Small intestine (tissue), 7 donors: ENCODE measurements at regions not wholly inside any gene's neighbourhood (a gene's known extent, or its start where the extent isn't known, plus 50 kb on each side); places are given as distances from the start of the nearest gene placed in this dataset.

Source experiments
- DNase-seq, 2 donors: peaks; one replicate each; pipeline versions ENCODE4 v3.0.0 to v3.0.0-alpha.2; 2013
- FAIRE-seq: peaks from 2 replicates; lab custom pipeline; 2012; peaks lifted over from hg19 to GRCh38; lab: Jason Lieb, UNC
- H3K27ac ChIP-seq, 3 donors: one replicate each; pipeline ENCODE4 v1.5.1; 2013; ENCODE audit warnings: low read length in 2 of 3, mild to moderate bottlenecking in 2 of 3, control low read depth in 1 of 3, inconsistent platforms in 1 of 3, low read depth in 1 of 3, moderate library complexity in 1 of 3
- H3K27me3 ChIP-seq, 3 donors: one replicate each; pipeline ENCODE4 v1.6.1; 2013; ENCODE audit warnings: low read length in 3 of 3, inconsistent platforms in 1 of 3; ENCODE audit not compliant: control insufficient read depth in 3 of 3, insufficient read depth in 3 of 3
- H3K36me3 ChIP-seq, 3 donors: one replicate each; pipeline ENCODE4 v1.6.1; 2013; ENCODE audit warnings: low read length in 3 of 3, inconsistent platforms in 1 of 3, low read depth in 1 of 3, mild to moderate bottlenecking in 1 of 3, moderate library complexity in 1 of 3; ENCODE audit not compliant: control insufficient read depth in 3 of 3, insufficient read depth in 2 of 3
- H3K4me1 ChIP-seq, 3 donors: one replicate each; pipeline ENCODE4 v1.6.1; 2013; ENCODE audit warnings: low read length in 2 of 3, inconsistent platforms in 1 of 3, low read depth in 1 of 3, mild to moderate bottlenecking in 1 of 3, moderate library complexity in 1 of 3; ENCODE audit not compliant: control insufficient read depth in 3 of 3, insufficient read depth in 2 of 3
- H3K4me3 ChIP-seq, 3 donors: one replicate each; pipeline ENCODE4 v1.5.1; 2013; ENCODE audit warnings: low read length in 3 of 3, control low read depth in 1 of 3, inconsistent platforms in 1 of 3, low read depth in 1 of 3, mild to moderate bottlenecking in 1 of 3, moderate library complexity in 1 of 3
- H3K9me3 ChIP-seq, 2 donors: one replicate each; pipeline ENCODE4 v1.6.1; 2013; ENCODE audit warnings: low read depth in 1 of 2, low read length in 1 of 2; ENCODE audit not compliant: control insufficient read depth in 2 of 2, insufficient read depth in 1 of 2
- WGBS, 3 donors: extraction: QIAGEN DNeasy Blood & Tissue Kit; methylation state at CpG; one replicate each; pipeline ENCODE4 v1.1.7; 2013; 5-methylcytosine and 5-hydroxymethylcytosine counted together
- donor health status: healthy with polysubstance abuse.
- donor health status: control.
- donor health status: control.
- donor health status: Bipolar disorder and iron deficiency.
- donor health status: healthy.

DNA sequence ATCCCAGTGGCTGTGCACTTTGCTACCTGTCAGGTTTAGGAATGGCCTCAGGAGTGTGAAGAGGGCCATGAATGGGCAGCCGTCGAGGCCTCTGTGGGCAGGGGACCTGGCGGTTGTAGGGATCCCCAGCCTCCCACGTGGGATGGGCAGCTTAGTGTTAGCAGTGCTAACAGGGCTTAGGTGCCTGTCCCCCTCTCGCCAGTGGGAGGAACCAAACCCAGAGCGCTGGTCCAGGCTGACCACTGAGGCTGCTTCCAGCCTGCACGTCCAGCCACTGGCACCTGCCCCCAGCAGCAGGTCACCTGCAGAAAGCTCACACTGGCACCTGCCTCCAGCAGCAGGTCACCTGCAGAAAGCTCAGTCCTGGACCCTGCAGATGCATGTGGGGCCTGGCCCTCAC is 162.2 kb upstream of the CIBAR2 start:
- no peak for DNase-seq
- Histone ChIP-seq H3K4me3 (no peak overlapping the region), H3K27ac (no peak overlapping the region), H3K27me3 (no peaks in the 10 kb centered on the region), H3K36me3 (peaks cover 0 to 52% (median 0%) of the 10 kb centered on the region in 3 donors), H3K9me3 (no peaks in the 10 kb centered on the region), H3K4me1 (peaks cover 0 to 3% (median 0%) of the 10 kb centered on the region in 3 donors)
- FAIRE-seq = no peak
- 75 to 87% (median 79%) methylated on average over 6 to 7 of the region's 7 CpGs for WGBS, 3 donors

DNA sequence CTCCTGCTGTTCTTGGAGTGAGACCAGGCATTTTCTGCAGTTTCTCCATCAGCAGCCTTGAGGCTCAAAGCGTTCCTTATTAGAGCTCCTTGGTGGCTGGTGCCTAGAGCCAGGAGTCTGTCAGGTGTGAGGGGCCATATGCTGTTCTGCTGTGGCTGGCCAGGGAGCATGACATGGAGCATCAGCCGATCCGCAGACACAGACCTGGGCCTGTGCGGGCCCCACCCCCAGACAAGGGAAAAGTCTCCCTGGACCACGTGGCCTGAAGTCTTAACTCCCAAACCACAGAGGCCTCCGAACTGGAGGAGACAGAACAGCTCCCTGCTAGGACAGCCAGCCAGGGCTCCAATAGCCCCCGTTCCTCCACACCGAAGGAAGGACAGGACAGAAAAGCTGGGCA is 162.7 kb upstream of the CIBAR2 start:
- peaks cover 0 to 7% (median 0%) of the 10 kb centered on the region in 3 donors for H3K4me1 ChIP-seq
- WGBS, 3 donors = 71 to 78% (median 76%) methylated on average over 8 of the region's 8 CpGs
- peaks cover 0 to 52% (median 0%) of the 10 kb centered on the region in 3 donors for H3K36me3 ChIP-seq
- H3K27ac ChIP-seq = no peak overlapping the region
- H3K4me3 ChIP-seq = no peak overlapping the region
- no peaks in the 10 kb centered on the region for H3K27me3 ChIP-seq
- FAIRE-seq (no peak), DNase-seq (no peak)
- H3K9me3 ChIP-seq = no peaks in the 10 kb centered on the region

DNA sequence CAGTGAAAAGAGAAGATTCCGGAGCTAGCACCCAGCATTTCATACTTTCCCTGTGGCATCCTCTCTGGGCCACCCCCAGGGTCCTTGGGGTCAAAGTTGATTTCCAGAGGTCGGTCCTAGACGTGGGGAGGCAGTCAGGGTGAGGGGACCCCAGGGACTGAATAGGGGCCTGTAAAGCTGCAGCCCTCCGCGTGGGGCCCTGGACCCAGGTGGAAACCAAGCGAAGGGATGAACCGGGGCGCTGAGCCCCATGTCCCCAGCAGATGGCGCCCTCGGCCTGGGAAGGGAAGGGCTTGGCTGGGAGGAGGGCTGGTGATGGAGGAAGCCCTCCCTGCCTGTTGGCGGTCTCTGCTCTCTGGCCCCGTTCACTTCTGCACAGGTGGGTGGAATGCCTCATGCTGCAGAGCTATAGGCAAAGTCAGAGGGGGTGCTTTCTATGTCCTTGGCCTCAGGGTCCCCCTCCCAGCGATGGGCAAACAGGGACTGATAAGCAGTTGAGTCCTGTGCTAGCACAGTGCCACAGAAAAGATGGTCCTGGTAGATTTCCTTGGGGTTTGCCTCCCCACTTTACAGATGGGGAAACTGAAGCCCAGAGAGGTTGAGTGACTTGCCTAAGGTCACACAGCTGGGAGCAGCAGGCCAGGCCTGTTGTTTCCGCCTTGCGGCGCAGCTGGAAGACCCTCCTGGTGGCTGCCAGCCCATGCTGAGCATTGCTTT is 163.4 kb upstream of the CIBAR2 start:
- WGBS, 3 donors = 32 to 34% (median 33%) methylated on average over 16 of the region's 16 CpGs
- peak; percentile 58 to 61 for DNase-seq
- Histone ChIP-seq H3K4me3 (no peak overlapping the region), H3K9me3 (no peaks in the 10 kb centered on the region), H3K27me3 (no peaks in the 10 kb centered on the region), H3K36me3 (peaks cover 0 to 50% (median 0%) of the 10 kb centered on the region in 3 donors), H3K4me1 (peaks cover 0 to 8% (median 0%) of the 10 kb centered on the region in 3 donors), H3K27ac (no peak overlapping the region)
- FAIRE-seq = no peak

DNA sequence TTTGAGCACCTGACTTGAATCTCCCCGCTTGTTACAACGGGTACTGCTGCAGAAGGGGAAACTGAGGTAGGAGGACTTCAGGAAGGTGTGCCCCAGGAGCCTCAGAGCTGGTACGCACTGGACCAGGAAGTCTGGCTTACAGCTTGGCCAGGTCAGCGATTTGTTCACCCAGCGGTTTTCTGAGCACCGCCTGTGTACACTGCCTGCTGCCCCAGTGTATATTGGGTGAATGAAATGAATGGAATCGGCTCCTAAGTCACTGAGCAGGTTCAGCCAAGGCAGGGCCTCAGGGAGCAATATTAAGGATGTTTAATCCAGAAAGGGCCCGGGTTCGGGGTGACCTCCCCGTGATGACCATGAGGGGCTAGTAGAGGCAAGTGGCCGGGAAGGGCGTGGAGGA is 164.0 kb upstream of the CIBAR2 start:
- Histone ChIP-seq H3K27ac (no peak overlapping the region), H3K4me3 (no peak overlapping the region), H3K9me3 (no peaks in the 10 kb centered on the region), H3K36me3 (peaks cover 0 to 50% (median 0%) of the 10 kb centered on the region in 3 donors), H3K27me3 (no peaks in the 10 kb centered on the region), H3K4me1 (peaks cover 0 to 8% (median 0%) of the 10 kb centered on the region in 3 donors)
- FAIRE-seq = no peak
- WGBS, 3 donors = 75 to 89% (median 77%) methylated on average over 12 of the region's 12 CpGs
- no peak for DNase-seq

DNA sequence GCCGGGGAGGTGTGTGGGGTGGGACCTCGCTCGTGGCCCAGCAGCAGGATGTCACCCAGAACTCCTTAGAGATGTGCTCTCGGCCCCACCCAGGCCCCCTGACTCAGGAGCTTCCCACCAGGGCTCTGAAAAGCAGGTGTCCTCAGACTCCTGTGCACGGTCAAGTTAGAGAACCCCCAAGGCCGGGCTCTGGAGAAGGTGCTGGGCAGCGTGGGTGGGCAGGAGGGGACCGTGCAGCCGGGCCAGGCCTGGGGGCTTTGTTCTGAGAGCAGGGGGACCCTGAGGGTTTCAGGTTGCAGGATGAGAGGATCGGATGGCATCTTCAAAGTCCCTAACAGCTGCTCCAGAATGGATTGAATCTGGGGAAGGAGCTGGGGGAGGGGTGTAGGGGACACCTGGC is 164.4 kb upstream of the CIBAR2 start:
- Histone ChIP-seq H3K27ac (no peak overlapping the region), H3K36me3 (peaks cover 0 to 51% (median 0%) of the 10 kb centered on the region in 3 donors), H3K4me1 (peaks cover 0 to 8% (median 0%) of the 10 kb centered on the region in 3 donors), H3K27me3 (no peaks in the 10 kb centered on the region), H3K4me3 (no peak overlapping the region), H3K9me3 (no peaks in the 10 kb centered on the region)
- 86 to 91% (median 89%) methylated on average over 10 of the region's 10 CpGs for WGBS, 3 donors
- DNase-seq (no peak), FAIRE-seq (no peak)

DNA sequence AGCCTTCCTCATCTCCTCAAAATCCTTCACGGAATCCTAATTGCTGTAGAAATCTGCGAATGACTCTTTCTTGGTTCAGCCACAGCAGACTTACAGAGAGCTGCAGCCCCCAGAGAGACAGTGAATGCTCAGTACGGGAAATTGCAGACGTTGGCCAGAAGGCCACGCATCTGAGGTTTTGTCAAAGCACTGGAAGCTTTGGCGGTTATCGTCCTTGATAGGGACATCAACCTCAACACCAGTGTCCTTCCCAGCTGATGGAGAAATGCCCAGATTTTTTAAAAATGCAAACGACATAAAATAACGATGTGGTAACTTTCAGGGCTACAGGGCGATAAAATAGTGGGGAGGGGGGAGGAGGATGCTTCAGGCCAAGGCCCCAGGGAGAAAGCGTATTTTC is 166.6 kb upstream of the CIBAR2 start:
- Histone ChIP-seq H3K4me1 (peaks cover 0 to 8% (median 0%) of the 10 kb centered on the region in 3 donors), H3K27me3 (no peaks in the 10 kb centered on the region), H3K36me3 (peaks cover 0 to 62% (median 0%) of the 10 kb centered on the region in 3 donors), H3K9me3 (no peaks in the 10 kb centered on the region), H3K27ac (no peak overlapping the region), H3K4me3 (no peak overlapping the region)
- FAIRE-seq (no peak), DNase-seq (no peak)
- WGBS, 3 donors = 78 to 87% (median 78%) methylated on average over 11 of the region's 11 CpGs

DNA sequence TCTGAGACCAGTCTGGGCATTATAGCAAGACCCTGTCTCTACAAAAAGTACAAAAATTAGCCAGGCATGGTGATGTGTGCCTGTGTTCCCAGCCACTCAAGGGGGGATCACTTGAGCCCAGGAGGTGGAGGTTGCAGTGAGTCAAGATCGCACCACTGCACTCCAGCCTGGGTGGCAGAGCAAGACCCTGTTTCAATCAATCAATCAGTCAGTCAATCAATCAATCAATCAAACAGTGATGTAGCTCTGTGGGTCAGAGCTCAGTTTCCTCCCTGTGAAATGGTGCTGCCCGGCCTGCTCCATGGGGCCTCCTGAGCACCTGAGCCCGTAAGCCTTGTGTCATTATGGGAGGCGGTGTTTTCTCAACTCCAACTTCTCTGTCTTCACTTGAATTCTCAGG is 167.1 kb upstream of the CIBAR2 start:
- Histone ChIP-seq H3K4me3 (no peak overlapping the region), H3K27ac (no peak overlapping the region), H3K27me3 (no peaks in the 10 kb centered on the region), H3K36me3 (peaks cover 0 to 66% (median 0%) of the 10 kb centered on the region in 3 donors), H3K9me3 (no peaks in the 10 kb centered on the region), H3K4me1 (peaks cover 0 to 8% (median 0%) of the 10 kb centered on the region in 3 donors)
- FAIRE-seq = no peak
- DNase-seq = no peak
- WGBS, 3 donors = 81 to 92% (median 87%) methylated on average over 4 of the region's 4 CpGs

DNA sequence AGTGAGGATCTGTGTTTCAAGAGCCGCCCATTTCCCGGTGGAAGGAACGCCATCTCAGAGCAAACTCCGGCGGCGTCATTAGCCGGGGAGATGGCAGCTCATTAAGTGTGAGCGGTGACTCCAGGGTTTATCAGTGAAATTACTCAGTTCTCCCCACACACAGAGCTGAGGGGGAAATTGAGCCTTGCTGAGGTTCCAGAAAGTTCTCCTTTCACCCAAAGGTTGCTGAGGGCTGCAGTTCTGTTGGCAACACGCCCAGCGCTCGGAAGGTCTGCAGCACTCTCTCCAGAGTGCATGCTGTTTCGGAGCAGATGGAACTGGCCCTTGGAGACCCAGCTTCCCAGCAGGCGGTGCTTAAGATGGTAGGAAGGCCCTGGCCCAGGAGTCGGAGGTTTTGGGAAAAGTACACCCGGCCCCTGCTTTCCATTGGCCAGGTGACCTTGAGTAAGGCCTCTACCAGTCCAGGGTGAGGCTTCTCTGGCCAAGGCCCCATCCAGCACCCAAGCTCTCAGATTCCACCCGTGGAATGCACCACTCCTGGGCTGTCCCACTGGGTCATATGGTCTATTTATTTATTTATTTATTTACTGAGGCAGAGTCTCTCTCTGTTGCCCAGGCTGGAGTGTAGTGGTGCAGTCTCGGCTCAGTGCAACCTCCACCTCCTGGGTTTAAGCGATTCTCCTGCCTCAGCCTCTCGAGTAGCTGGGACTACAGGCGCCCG is 167.7 kb upstream of the CIBAR2 start:
- DNase-seq (no peak), FAIRE-seq (no peak)
- WGBS, 3 donors = 82 to 88% (median 83%) methylated on average over 21 of the region's 21 CpGs
- Histone ChIP-seq H3K4me1 (peaks cover 0 to 8% (median 0%) of the 10 kb centered on the region in 3 donors), H3K36me3 (peaks cover 0 to 62% (median 0%) of the 10 kb centered on the region in 3 donors), H3K27ac (no peak overlapping the region), H3K4me3 (no peak overlapping the region), H3K9me3 (no peaks in the 10 kb centered on the region), H3K27me3 (no peaks in the 10 kb centered on the region)
